Progenitor cell of endocrine pancreas (in vitro differentiated cells): ENCODE measurements at regions not wholly inside any gene's neighbourhood (a gene's known extent, or its start where the extent isn't known, plus 50 kb on each side); places are given as distances from the start of the nearest gene placed in this dataset.

Experiments
- DNase-seq: peaks from one replicate; pipeline ENCODE4 v3.0.0; 2021; ENCODE audit warnings: low spot score; ENCODE audit not compliant: unreplicated experiment
- H3K27ac Mint-ChIP-seq: 2 replicates; pipeline ENCODE4 v1.8.0; 2021; ENCODE audit warnings: mild to moderate bottlenecking, moderate library complexity, mixed read lengths
- H3K27me3 Mint-ChIP-seq: 2 replicates; pipeline ENCODE4 v1.8.0; 2021; ENCODE audit warnings: mixed read lengths
- H3K36me3 Mint-ChIP-seq: 2 replicates; pipeline ENCODE4 v1.8.0; 2022; ENCODE audit warnings: mixed read lengths; ENCODE audit not compliant: insufficient read depth
- H3K4me1 Mint-ChIP-seq: 2 replicates; pipeline ENCODE4 v1.8.0; 2021; ENCODE audit warnings: low read depth, mixed read lengths
- H3K4me3 Mint-ChIP-seq: 2 replicates; pipeline ENCODE4 v1.8.0; 2021; ENCODE audit warnings: low read depth, mild to moderate bottlenecking, moderate library complexity, mixed read lengths
- H3K9me3 Mint-ChIP-seq: 2 replicates; pipeline ENCODE4 v1.8.0; 2021; ENCODE audit warnings: low read depth, mixed read lengths
- CTCF ChIP-seq: fragments of 200-600 bp; sonication (generic); IDR thresholded peaks from one replicate; pipeline ENCODE4 v1.5.0; 2021; ENCODE audit warnings: antibody characterized with exemption, mild to moderate bottlenecking; ENCODE audit not compliant: unreplicated experiment

DNA sequence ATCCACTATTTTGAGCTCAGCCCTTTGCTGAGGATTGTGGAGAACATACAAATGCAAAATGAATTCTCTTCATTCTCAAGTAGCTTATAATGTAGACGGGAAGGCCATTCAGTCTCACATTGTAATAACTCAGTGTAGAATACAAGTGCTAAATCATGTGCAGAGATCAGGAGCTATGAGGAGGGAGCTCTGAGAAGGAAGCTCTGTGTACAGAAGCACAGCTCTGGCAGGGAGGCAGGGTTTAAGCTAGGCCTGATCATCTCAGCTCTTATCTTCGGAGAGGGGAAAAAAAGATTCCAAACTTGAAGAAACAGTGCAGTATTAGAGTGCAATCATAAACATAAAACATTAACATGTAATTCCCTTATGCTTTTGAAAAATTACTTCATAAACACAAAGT is 291.1 kb upstream of the SKOR2 start:
- Mint-ChIP-seq H3K4me3 (no peak overlapping the region), H3K36me3 (no peaks in the 10 kb centered on the region), H3K4me1 (no peaks in the 10 kb centered on the region), H3K27me3 (peaks cover 34% of the 10 kb centered on the region), H3K9me3 (no peaks in the 10 kb centered on the region), H3K27ac (no peak overlapping the region)
- TF ChIP-seq CTCF: no peak
- DNase-seq: no peak

DNA sequence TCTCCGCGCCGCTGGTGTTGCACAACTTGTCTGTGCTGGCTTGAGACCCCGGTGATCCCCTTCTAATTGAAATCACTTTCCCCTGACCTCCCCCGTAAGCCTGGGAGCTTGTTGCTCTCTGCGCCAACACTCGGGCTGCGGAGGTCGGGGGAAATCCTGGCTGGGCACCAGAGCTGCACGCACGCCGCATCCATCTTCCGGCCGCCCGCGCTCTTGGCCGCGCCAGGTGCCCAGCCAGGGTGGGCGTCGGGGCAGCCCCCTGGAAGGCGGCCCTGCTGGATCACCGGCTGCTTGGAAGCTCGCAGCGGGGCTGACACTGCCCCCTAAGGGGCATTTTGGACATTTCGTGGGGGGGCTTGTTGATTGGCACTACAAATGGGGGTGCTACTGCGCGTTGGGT is 280.3 kb upstream of the SKOR2 start:
- no peak for DNase-seq
- Mint-ChIP-seq H3K4me3 (no peak overlapping the region), H3K27me3 (peaks cover 16% of the 10 kb centered on the region), H3K27ac (no peak overlapping the region), H3K4me1 (no peaks in the 10 kb centered on the region), H3K36me3 (no peaks in the 10 kb centered on the region), H3K9me3 (no peaks in the 10 kb centered on the region)
- TF ChIP-seq CTCF: no peak

DNA sequence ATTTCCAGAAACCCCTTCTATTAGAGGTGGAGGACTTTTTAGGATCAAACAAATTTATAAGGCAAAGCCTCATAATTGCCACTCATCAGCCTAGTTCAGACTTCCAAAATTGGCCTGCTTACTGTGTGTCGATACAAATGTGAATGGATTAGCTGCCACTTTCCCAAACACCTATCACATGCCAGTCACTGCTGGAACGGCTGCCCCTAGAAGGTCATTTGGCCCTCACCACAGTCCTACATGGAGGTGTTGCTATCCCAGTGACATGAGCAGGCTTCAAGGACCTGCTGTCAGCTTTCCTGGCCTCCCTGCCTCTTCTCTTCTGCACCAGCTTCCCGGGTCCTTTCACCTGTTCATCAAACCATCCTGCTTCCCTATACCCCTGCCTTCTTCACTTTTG is 279.2 kb upstream of the SKOR2 start:
- no peaks in the 10 kb centered on the region for H3K9me3 Mint-ChIP-seq
- DNase-seq: no peak
- no peaks in the 10 kb centered on the region for H3K4me1 Mint-ChIP-seq
- no peaks in the 10 kb centered on the region for H3K36me3 Mint-ChIP-seq
- no peak overlapping the region for H3K27ac Mint-ChIP-seq
- no peak overlapping the region for H3K4me3 Mint-ChIP-seq
- TF ChIP-seq CTCF: no peak
- H3K27me3 Mint-ChIP-seq: peaks cover 13% of the 10 kb centered on the region

DNA sequence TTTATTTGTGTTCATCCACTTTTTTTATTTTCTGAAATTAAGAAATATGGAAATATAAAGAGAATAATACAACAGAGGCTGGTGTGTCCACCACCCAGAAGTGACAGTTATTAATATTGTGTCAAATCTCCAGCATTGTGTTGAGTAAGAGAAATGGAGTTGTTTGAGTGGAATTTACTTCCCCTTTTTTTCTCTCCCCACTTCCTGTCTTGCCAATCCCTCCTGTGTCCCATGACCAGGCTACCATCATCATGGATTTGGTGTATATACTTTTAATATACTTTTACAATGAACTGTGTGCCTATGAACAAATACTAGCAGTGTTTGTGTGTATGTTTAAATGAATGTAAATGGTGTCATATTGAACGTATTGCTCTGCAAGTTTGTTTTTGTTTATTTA is 276.9 kb upstream of the SKOR2 start:
- Mint-ChIP-seq H3K4me1 (no peaks in the 10 kb centered on the region), H3K9me3 (no peaks in the 10 kb centered on the region), H3K36me3 (no peaks in the 10 kb centered on the region), H3K4me3 (no peak overlapping the region), H3K27ac (no peak overlapping the region), H3K27me3 (peaks cover 18% of the 10 kb centered on the region)
- no peak for TF ChIP-seq CTCF
- DNase-seq: no peak

DNA sequence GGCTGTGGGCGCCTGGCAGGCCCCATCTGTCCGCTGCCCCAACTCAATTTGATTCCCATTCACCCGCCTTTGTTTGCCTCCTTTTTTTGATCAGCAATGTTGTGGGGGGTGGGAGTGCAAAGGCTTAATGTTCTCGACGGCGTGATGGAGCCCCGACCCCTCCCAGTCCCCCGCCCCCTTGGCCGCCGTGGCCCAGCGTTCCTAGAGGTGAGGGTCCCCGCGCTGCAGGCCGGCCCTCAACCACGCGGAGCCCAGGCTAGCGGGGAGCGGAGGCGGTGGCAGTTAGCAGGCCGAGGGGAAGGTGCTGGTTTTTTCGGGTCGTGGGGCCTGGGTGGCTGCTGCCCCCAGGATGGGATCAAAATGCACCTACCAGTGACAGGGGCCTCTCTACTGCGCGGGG is 274.7 kb upstream of the SKOR2 start:
- no peak overlapping the region for H3K27ac Mint-ChIP-seq
- no peaks in the 10 kb centered on the region for H3K36me3 Mint-ChIP-seq
- no peak overlapping the region for H3K4me3 Mint-ChIP-seq
- H3K4me1 Mint-ChIP-seq: no peaks in the 10 kb centered on the region
- TF ChIP-seq CTCF: no peak
- peaks cover 13% of the 10 kb centered on the region for H3K27me3 Mint-ChIP-seq
- DNase-seq: no peak
- no peaks in the 10 kb centered on the region for H3K9me3 Mint-ChIP-seq
